Upper lobe of left lung (tissue), 6 donors: ENCODE measurements at regions not wholly inside any gene's neighbourhood (a gene's known extent, or its start where the extent isn't known, plus 50 kb on each side); places are given as distances from the start of the nearest gene placed in this dataset.

Source experiments
- ATAC-seq, 2 donors: fragments of 200-7000 bp; cut with Tn5 transposase; one replicate each; pipeline ENCODE4 v1.9.1; 2022; ENCODE audit warnings: mild to moderate bottlenecking in 2 of 2, moderate library complexity in 2 of 2; ENCODE audit not compliant: low FRiP score in 2 of 2
- DNase-seq, 2 donors: peaks; one replicate each; pipeline ENCODE4 v3.0.0-alpha.2; 2019 to 2020
- H3K27ac ChIP-seq, 4 donors: fragments of 200-600 bp; sonication (generic); one replicate each; pipeline ENCODE4 v1.5.1; 2016 to 2019
- H3K27me3 ChIP-seq, 4 donors: fragments of 200-600 bp; sonication (generic); one replicate each; pipeline ENCODE4 v1.5.1; 2017 to 2019
- H3K36me3 ChIP-seq, 4 donors: fragments of 200-600 bp; sonication (generic); one replicate each; pipeline ENCODE4 v1.5.1; 2016 to 2019
- H3K4me1 ChIP-seq, 4 donors: fragments of 200-600 bp; sonication (generic); one replicate each; pipeline ENCODE4 v1.5.1; 2018 to 2019
- H3K4me3 ChIP-seq, 4 donors: fragments of 200-600 bp; sonication (generic); one replicate each; pipeline ENCODE4 v1.5.1; 2017 to 2019; ENCODE audit warnings: mild to moderate bottlenecking in 2 of 4, moderate library complexity in 1 of 4
- H3K9me3 ChIP-seq, 4 donors: fragments of 200-600 bp; sonication (generic); one replicate each; pipeline ENCODE4 v1.5.1; 2018 to 2019
- CTCF ChIP-seq, 6 experiments: fragments of 450-650 bp in 4 of 6; fragments of 200-600 bp in 2 of 6; sonication (generic) in 2 of 6; IDR thresholded peaks; one replicate each; pipeline ENCODE4 v1.5.1; 2016 to 2019; ENCODE audit warnings: antibody characterized with exemption in 6 of 6
- EP300 ChIP-seq, 4 donors: sonication (generic); formaldehyde crosslinking; IDR thresholded peaks; one replicate each; pipeline ENCODE4 v1.5.1; 2017; ENCODE audit warnings: antibody characterized with exemption in 4 of 4, control low read depth in 2 of 4
- POLR2A ChIP-seq, 4 donors: fragments of 450-650 bp; IDR thresholded peaks; one replicate each; pipeline ENCODE4 v1.5.1; 2016 to 2017; ENCODE audit warnings: antibody characterized with exemption in 4 of 4, mild to moderate bottlenecking in 2 of 4
- POLR2AphosphoS5 ChIP-seq, 2 donors: sonication (generic); formaldehyde crosslinking; IDR thresholded peaks; one replicate each; pipeline ENCODE4 v1.5.1; 2017; ENCODE audit warnings: antibody characterized with exemption in 2 of 2
- WGBS, 2 donors: methylation state at CpG; one replicate each; pipeline ENCODE4 v1.1.5; 2017 to 2018; 5-methylcytosine and 5-hydroxymethylcytosine counted together
- donor health status: DM: no; HTN: no; CAD: no; lungs with moderate emphysema.
- donor health status: DM: no; HTN: yes; CAD: no; lungs with severe emphysema.

GRCh38 chr11:70504246-70505020 is 106.1 kb downstream of the CTTN start:
- Histone ChIP-seq H3K27me3 (no peaks in the 10 kb centered on the region), H3K36me3 (no peaks in the 10 kb centered on the region), H3K9me3 (no peaks in the 10 kb centered on the region), H3K27ac (no peak overlapping the region), H3K4me1 (no peaks in the 10 kb centered on the region), H3K4me3 (no peak overlapping the region)
- ATAC-seq = no peak
- no peak for TF ChIP-seq CTCF (IDR thresholded peaks at IDR 0.05)
- TF ChIP-seq EP300 (IDR thresholded peaks at IDR 0.05) = no peak
- no peak for TF ChIP-seq POLR2A (IDR thresholded peaks at IDR 0.05)
- WGBS, 2 donors = 91 to 97% methylated on average over 14 to 19 of the region's 19 CpGs
- DNase-seq = no peak

GRCh38 chr11:70505331-70505731 is 107.0 kb downstream of the CTTN start:
- DNase-seq = no peak
- 62 to 89% methylated on average over 4 to 11 of the region's 11 CpGs for WGBS, 2 donors

GRCh38 chr11:70505761-70506657 is 107.7 kb downstream of the CTTN start:
- Histone ChIP-seq H3K27ac (no peak overlapping the region), H3K36me3 (no peaks in the 10 kb centered on the region), H3K9me3 (no peaks in the 10 kb centered on the region), H3K27me3 (no peaks in the 10 kb centered on the region), H3K4me3 (no peak overlapping the region), H3K4me1 (no peaks in the 10 kb centered on the region)
- TF ChIP-seq POLR2A (IDR thresholded peaks at IDR 0.05) (no peak), EP300 (IDR thresholded peaks at IDR 0.05) (no peak), CTCF (IDR thresholded peaks at IDR 0.05) (no peak), POLR2AphosphoS5 (IDR thresholded peaks at IDR 0.05) (no peak)
- 74 to 80% methylated on average over 3 to 15 of the region's 15 CpGs for WGBS, 2 donors
- ATAC-seq (no peak), DNase-seq (no peak)

More at GRCh38 chr11:70505331-70505731, 107.0 kb downstream of the CTTN start:
- no peak for ATAC-seq
- Histone ChIP-seq H3K4me3 (no peak overlapping the region), H3K9me3 (no peaks in the 10 kb centered on the region), H3K4me1 (no peaks in the 10 kb centered on the region), H3K36me3 (no peaks in the 10 kb centered on the region), H3K27me3 (no peaks in the 10 kb centered on the region), H3K27ac (no peak overlapping the region)
- TF ChIP-seq POLR2A (IDR thresholded peaks at IDR 0.05) (no peak), CTCF (IDR thresholded peaks at IDR 0.05) (no peak), EP300 (IDR thresholded peaks at IDR 0.05) (no peak), POLR2AphosphoS5 (IDR thresholded peaks at IDR 0.05) (no peak)

- no peaks in the 10 kb centered on the region for H3K27me3 ChIP-seq
- WGBS, 2 donors = 91% methylated on average over 5 of the region's 5 CpGs; no CpG with 5 or more reads in 1 of the 2 donors
- H3K4me3 ChIP-seq = no peak overlapping the region
- no peaks in the 10 kb centered on the region for H3K4me1 ChIP-seq
- TF ChIP-seq POLR2A (IDR thresholded peaks at IDR 0.05) (no peak), EP300 (IDR thresholded peaks at IDR 0.05) (no peak)
- no peaks in the 10 kb centered on the region for H3K36me3 ChIP-seq
- no peak for ATAC-seq
- no peaks in the 10 kb centered on the region for H3K9me3 ChIP-seq
- H3K27ac ChIP-seq = no peak overlapping the region
- no peak for DNase-seq
Observed at GRCh38 chr11:70506658-70506970, 108.3 kb downstream of the CTTN start.

GRCh38 chr11:70506986-70507385 is 108.7 kb downstream of the CTTN start:
- H3K27ac ChIP-seq = no peak overlapping the region
- TF ChIP-seq POLR2A (IDR thresholded peaks at IDR 0.05) (no peak), POLR2AphosphoS5 (IDR thresholded peaks at IDR 0.05) (no peak), CTCF (IDR thresholded peaks at IDR 0.05) (no peak), EP300 (IDR thresholded peaks at IDR 0.05) (no peak)
- no peaks in the 10 kb centered on the region for H3K4me1 ChIP-seq
- no peaks in the 10 kb centered on the region for H3K36me3 ChIP-seq
- peaks cover 0 to under 1% (median 0%) of the 10 kb centered on the region in 4 donors for H3K9me3 ChIP-seq
- no peaks in the 10 kb centered on the region for H3K27me3 ChIP-seq
- ATAC-seq (no peak), DNase-seq (peak in 1 of 2 donors; percentile 51)
- WGBS, 2 donors = 87 to 90% methylated on average over 6 to 7 of the region's 7 CpGs
- H3K4me3 ChIP-seq = no peak overlapping the region
